ENCODE measurements at regions not wholly inside any gene's neighbourhood (a gene's known extent, or its start where the extent isn't known, plus 50 kb on each side); places are given as distances from the start of the nearest gene placed in this dataset.

GRCh38 chr1:112067989-112068388 is 78.5 kb upstream of the KCND3 start:
- TF ChIP-seq, protein P1, sequence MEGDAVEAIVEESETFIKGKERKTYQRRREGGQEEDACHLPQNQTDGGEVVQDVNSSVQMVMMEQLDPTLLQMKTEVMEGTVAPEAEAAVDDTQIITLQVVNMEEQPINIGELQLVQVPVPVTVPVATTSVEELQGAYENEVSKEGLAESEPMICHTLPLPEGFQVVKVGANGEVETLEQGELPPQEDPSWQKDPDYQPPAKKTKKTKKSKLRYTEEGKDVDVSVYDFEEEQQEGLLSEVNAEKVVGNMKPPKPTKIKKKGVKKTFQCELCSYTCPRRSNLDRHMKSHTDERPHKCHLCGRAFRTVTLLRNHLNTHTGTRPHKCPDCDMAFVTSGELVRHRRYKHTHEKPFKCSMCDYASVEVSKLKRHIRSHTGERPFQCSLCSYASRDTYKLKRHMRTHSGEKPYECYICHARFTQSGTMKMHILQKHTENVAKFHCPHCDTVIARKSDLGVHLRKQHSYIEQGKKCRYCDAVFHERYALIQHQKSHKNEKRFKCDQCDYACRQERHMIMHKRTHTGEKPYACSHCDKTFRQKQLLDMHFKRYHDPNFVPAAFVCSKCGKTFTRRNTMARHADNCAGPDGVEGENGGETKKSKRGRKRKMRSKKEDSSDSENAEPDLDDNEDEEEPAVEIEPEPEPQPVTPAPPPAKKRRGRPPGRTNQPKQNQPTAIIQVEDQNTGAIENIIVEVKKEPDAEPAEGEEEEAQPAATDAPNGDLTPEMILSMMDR (conservative IDR thresholded peaks at IDR 0.05) = no peak
- no peak overlapping the region for H3K27ac ChIP-seq

DNA sequence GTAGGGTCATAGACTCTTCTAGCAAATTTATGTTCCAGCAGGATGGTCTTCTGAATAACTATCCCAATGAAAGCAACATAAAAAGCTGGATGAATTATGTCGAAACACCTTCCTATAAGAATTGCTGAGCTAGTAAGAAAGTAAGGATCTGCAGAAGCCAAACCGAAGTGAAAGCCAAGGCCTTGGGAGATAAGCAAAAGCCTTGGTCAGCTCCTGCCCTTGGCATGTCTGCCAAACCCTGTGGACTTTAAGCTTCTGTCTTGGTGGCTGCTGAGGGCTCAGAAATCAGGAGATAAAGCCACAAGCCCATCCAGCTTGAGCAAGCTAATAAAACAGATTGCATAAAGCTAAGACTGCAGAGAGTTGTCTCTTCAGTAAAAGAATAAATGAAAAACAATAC is 81.2 kb upstream of the KCND3 start:
- no peak overlapping the region for H3K27ac ChIP-seq
- TF ChIP-seq, protein P1 (conservative IDR thresholded peaks at IDR 0.05) = no peak

GRCh38 chr1:112074711-112075110 is 85.2 kb upstream of the KCND3 start:
- TF ChIP-seq, protein P1 (conservative IDR thresholded peaks at IDR 0.05) = no peak
- no peak overlapping the region for H3K27ac ChIP-seq

GRCh38 chr1:112075566-112075965 is 86.1 kb upstream of the KCND3 start:
- TF ChIP-seq, protein P1 (conservative IDR thresholded peaks at IDR 0.05) = no peak
- H3K27ac ChIP-seq = no peak overlapping the region

GRCh38 chr1:112079446-112079845 is 90.0 kb upstream of the KCND3 start:
- TF ChIP-seq, protein P1 (conservative IDR thresholded peaks at IDR 0.05) = no peak
- no peak overlapping the region for H3K27ac ChIP-seq

GRCh38 chr1:112083487-112083886 is 94.0 kb upstream of the KCND3 start:
- H3K27ac ChIP-seq = no peak overlapping the region
- TF ChIP-seq, protein P1 (conservative IDR thresholded peaks at IDR 0.05) = no peak

GRCh38 chr1:112092656-112093371 is 103.3 kb upstream of the KCND3 start:
- no peak overlapping the region for H3K27ac ChIP-seq
- TF ChIP-seq, protein P1 (conservative IDR thresholded peaks at IDR 0.05) = no peak
